ENCODE measurements at regions not wholly inside any gene's neighbourhood (a gene's known extent, or its start where the extent isn't known, plus 50 kb on each side); places are given as distances from the start of the nearest gene placed in this dataset.

DNA sequence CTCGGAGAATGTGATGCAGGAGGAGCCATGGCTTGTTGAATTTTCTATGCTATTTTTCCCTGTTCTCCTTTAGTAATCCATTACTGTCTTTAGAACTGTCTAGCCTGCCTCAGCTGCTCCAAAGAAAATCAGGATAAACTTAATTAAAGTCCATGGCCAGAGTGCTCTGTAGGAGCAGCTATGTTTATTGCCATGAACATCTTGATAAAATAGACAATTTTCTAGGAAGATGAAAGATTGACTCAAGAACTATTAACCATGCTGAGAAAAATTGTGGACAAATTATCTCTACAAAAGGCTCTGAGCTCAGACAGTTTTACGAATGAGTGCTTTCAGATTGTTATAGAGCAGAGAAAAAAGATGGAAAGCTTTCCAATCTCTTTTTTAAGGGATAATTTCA is 193.0 kb downstream of the TTC32 start:
- ATAC-seq (no peak), DNase-seq (no peak)
- H3K4me3 ChIP-seq: no peak overlapping the region
- H3K27ac ChIP-seq: no peak overlapping the region
- H3K36me3 ChIP-seq: no peaks in the 10 kb centered on the region
- no peaks in the 10 kb centered on the region for H3K27me3 ChIP-seq
- peaks cover 0 to 5% (median 0%) of the 10 kb centered on the region in 12 donors for H3K9me3 ChIP-seq
- peaks cover 0 to 18% (median 10%) of the 10 kb centered on the region in 12 donors for H3K4me1 ChIP-seq
- intact Hi-C loops (cut with DNase I): no loop called here
- TF ChIP-seq POLR2A (IDR thresholded peaks at IDR 0.05): no peak
- TF ChIP-seq, protein P1, sequence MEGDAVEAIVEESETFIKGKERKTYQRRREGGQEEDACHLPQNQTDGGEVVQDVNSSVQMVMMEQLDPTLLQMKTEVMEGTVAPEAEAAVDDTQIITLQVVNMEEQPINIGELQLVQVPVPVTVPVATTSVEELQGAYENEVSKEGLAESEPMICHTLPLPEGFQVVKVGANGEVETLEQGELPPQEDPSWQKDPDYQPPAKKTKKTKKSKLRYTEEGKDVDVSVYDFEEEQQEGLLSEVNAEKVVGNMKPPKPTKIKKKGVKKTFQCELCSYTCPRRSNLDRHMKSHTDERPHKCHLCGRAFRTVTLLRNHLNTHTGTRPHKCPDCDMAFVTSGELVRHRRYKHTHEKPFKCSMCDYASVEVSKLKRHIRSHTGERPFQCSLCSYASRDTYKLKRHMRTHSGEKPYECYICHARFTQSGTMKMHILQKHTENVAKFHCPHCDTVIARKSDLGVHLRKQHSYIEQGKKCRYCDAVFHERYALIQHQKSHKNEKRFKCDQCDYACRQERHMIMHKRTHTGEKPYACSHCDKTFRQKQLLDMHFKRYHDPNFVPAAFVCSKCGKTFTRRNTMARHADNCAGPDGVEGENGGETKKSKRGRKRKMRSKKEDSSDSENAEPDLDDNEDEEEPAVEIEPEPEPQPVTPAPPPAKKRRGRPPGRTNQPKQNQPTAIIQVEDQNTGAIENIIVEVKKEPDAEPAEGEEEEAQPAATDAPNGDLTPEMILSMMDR (IDR thresholded peaks at IDR 0.05): no peak
- WGBS, 4 donors: 67 to 98% (median 95%) methylated on average over 2 of the region's 2 CpGs

GRCh38 chr2:19706332-19706731 is 195.5 kb downstream of the TTC32 start:
- ATAC-seq (no peak), DNase-seq (no peak)
- no peak overlapping the region for H3K27ac ChIP-seq
- H3K9me3 ChIP-seq: no peaks in the 10 kb centered on the region
- H3K27me3 ChIP-seq: no peaks in the 10 kb centered on the region
- H3K4me1 ChIP-seq: peaks cover 0 to 12% (median 4%) of the 10 kb centered on the region in 12 donors
- no peak overlapping the region for H3K4me3 ChIP-seq
- TF ChIP-seq POLR2A (IDR thresholded peaks at IDR 0.05): no peak
- TF ChIP-seq, protein P1 (IDR thresholded peaks at IDR 0.05): no peak
- H3K36me3 ChIP-seq: no peaks in the 10 kb centered on the region
- intact Hi-C loops (cut with DNase I): no loop called here

DNA sequence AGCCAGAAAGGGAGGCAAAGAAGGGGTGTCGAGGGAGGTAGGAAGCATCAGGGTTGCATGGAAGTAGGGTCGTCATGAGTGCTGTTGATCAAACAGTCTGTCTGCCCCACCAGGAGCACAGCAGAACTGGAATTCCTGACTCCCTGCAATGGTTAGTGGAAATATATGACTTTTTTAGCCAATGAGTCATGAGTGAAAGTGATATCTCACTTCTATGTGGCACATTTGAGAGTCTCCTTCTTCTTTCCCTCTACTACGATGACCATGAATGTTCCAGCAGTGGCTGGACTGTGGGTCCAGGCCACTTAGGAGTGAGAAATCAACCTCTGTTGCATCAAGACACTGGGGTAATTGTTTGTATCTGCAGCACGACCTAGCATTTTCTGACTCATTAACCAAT is 199.5 kb downstream of the TTC32 start:
- WGBS, 4 donors: 83 to 86% (median 84%) methylated on average over 4 of the region's 4 CpGs
- intact Hi-C loops (cut with DNase I): no loop called here
- TF ChIP-seq, protein P1 (IDR thresholded peaks at IDR 0.05): no peak
- Histone ChIP-seq H3K4me1 (no peaks in the 10 kb centered on the region), H3K27me3 (no peaks in the 10 kb centered on the region), H3K36me3 (no peaks in the 10 kb centered on the region), H3K27ac (no peak overlapping the region), H3K9me3 (peaks cover 0 to 10% (median 0%) of the 10 kb centered on the region in 12 donors), H3K4me3 (no peak overlapping the region)
- DNase-seq: no peak
- ATAC-seq: peak in 1 of 4 donors; percentile 33

GRCh38 chr2:19700861-19701585 is 200.8 kb downstream of the TTC32 start:
- ATAC-seq: no peak
- Histone ChIP-seq H3K27ac (no peak overlapping the region), H3K4me1 (no peaks in the 10 kb centered on the region), H3K36me3 (no peaks in the 10 kb centered on the region), H3K27me3 (no peaks in the 10 kb centered on the region), H3K9me3 (peaks cover 0 to 21% (median 3%) of the 10 kb centered on the region in 12 donors), H3K4me3 (no peak overlapping the region)
- WGBS, 4 donors: 87 to 95% (median 88%) methylated on average over 8 to 10 of the region's 10 CpGs
- intact Hi-C loops (cut with DNase I): no loop called here
- DNase-seq: no peak
- TF ChIP-seq, protein P1 (IDR thresholded peaks at IDR 0.05): no peak
- TF ChIP-seq POLR2A (IDR thresholded peaks at IDR 0.05): no peak
